Left forelimb (tissue), 1 donor: ENCODE measurements at regions not wholly inside any gene's neighbourhood (a gene's known extent, or its start where the extent isn't known, plus 50 kb on each side); places are given as distances from the start of the nearest gene placed in this dataset.

Experiments
- DNase-seq: peaks from one replicate; pipeline ENCODE4 v3.0.0-alpha.2; 2018; ENCODE audit warnings: low spot score

- no peak for DNase-seq
These were observed 601.1 kb downstream of the TLR4 start for GRCh38 chr9:118305331-118305730.

GRCh38 chr9:118306801-118307200, 602.6 kb downstream of the TLR4 start:
- no peak for DNase-seq

GRCh38 chr9:118313965-118314364, 609.8 kb downstream of the TLR4 start:
- no peak for DNase-seq

GRCh38 chr9:118316831-118317343, 612.7 kb downstream of the TLR4 start:
- no peak for DNase-seq

GRCh38 chr9:118318770-118319431, 614.7 kb downstream of the TLR4 start:
- no peak for DNase-seq

- no peak for DNase-seq
These were observed 617.6 kb downstream of the TLR4 start for GRCh38 chr9:118321788-118322187.

- DNase-seq: no peak
These were observed 620.5 kb downstream of the TLR4 start for GRCh38 chr9:118324706-118325105.

- DNase-seq: no peak
These were observed 621.6 kb downstream of the TLR4 start for GRCh38 chr9:118325757-118326156.

GRCh38 chr9:118326326-118326725, 622.1 kb downstream of the TLR4 start:
- DNase-seq: no peak

- no peak for DNase-seq
These were observed 626.2 kb downstream of the TLR4 start for GRCh38 chr9:118330191-118330986.

GRCh38 chr9:118331622-118332045, 627.4 kb downstream of the TLR4 start:
- no peak for DNase-seq

- no peak for DNase-seq
These were observed 632.2 kb downstream of the TLR4 start for GRCh38 chr9:118336250-118336942.

GRCh38 chr9:118336943-118337330, 632.7 kb downstream of the TLR4 start:
- no peak for DNase-seq

- DNase-seq: no peak
These were observed 655.8 kb downstream of the TLR4 start for GRCh38 chr9:118360036-118360435.

GRCh38 chr9:118362123-118362522, 657.9 kb downstream of the TLR4 start:
- no peak for DNase-seq

- DNase-seq: no peak
These were observed 658.4 kb downstream of the TLR4 start for GRCh38 chr9:118362596-118362995.

- no peak for DNase-seq
These were observed 660.3 kb downstream of the TLR4 start for GRCh38 chr9:118364266-118365106.

GRCh38 chr9:118366228-118366627, 662.0 kb downstream of the TLR4 start:
- DNase-seq: no peak

- no peak for DNase-seq
These were observed 663.2 kb downstream of the TLR4 start for GRCh38 chr9:118367383-118367782.

GRCh38 chr9:118384531-118385100, 680.4 kb downstream of the TLR4 start:
- DNase-seq: no peak

- DNase-seq: no peak
These were observed 691.2 kb downstream of the TLR4 start for GRCh38 chr9:118395415-118395814.
